Stimulated activated naive CD4-positive, alpha-beta T cell treated with Interleukin-2 at 50 U/mL for 16 hours (primary cell): ENCODE measurements at regions not wholly inside any gene's neighbourhood (a gene's known extent, or its start where the extent isn't known, plus 50 kb on each side); places are given as distances from the start of the nearest gene placed in this dataset.
"Not testable (repeated sequence)": the region's sequence is repeated elsewhere in the genome, so short reads cannot be mapped to it uniquely, and the experiment has no call there.

Experiments
- DNase-seq: peaks from one replicate; lab custom pipeline; 2025; lab: John Stamatoyannopoulos, UW

GRCh38 chr2:143922261-143922830 lies 597.6 kb downstream of the ZEB2 start:
- DNase-seq: not testable (repeated sequence)

- no peak for DNase-seq
These were observed 601.4 kb downstream of the ZEB2 start for GRCh38 chr2:143918465-143918989.

GRCh38 chr2:143916781-143917180 lies 603.1 kb downstream of the ZEB2 start:
- no peak for DNase-seq

GRCh38 chr2:143909577-143910353 lies 610.2 kb downstream of the ZEB2 start:
- no peak for DNase-seq

- DNase-seq: no peak
These were observed 611.1 kb downstream of the ZEB2 start for GRCh38 chr2:143908843-143909242.

GRCh38 chr2:143907801-143908200 lies 612.1 kb downstream of the ZEB2 start:
- no peak for DNase-seq

GRCh38 chr2:143906850-143907249 lies 613.1 kb downstream of the ZEB2 start:
- DNase-seq: no peak

GRCh38 chr2:143905587-143905986 lies 614.3 kb downstream of the ZEB2 start:
- no peak for DNase-seq

GRCh38 chr2:143903172-143903856 lies 616.6 kb downstream of the ZEB2 start:
- no peak for DNase-seq

- DNase-seq: no peak
These were observed 618.6 kb downstream of the ZEB2 start for GRCh38 chr2:143901185-143901842.

- DNase-seq: no peak
These were observed 619.9 kb downstream of the ZEB2 start for GRCh38 chr2:143899987-143900386.

- no peak for DNase-seq
These were observed 626.5 kb downstream of the ZEB2 start for GRCh38 chr2:143893371-143893770.

GRCh38 chr2:143891879-143892308 lies 628.0 kb downstream of the ZEB2 start:
- DNase-seq: no peak

GRCh38 chr2:143890798-143891197 lies 629.1 kb downstream of the ZEB2 start:
- no peak for DNase-seq

GRCh38 chr2:143889216-143889615 lies 630.7 kb downstream of the ZEB2 start:
- no peak for DNase-seq

- no peak for DNase-seq
These were observed 634.5 kb downstream of the ZEB2 start for GRCh38 chr2:143885461-143885860.

GRCh38 chr2:143881246-143881645 lies 638.7 kb downstream of the ZEB2 start:
- no peak for DNase-seq

- DNase-seq: no peak
These were observed 641.9 kb downstream of the ZEB2 start for GRCh38 chr2:143877876-143878530.

GRCh38 chr2:143877056-143877455 lies 642.9 kb downstream of the ZEB2 start:
- no peak for DNase-seq

GRCh38 chr2:143875295-143876233 lies 644.4 kb downstream of the ZEB2 start:
- DNase-seq: no peak

- no peak for DNase-seq
These were observed 646.0 kb downstream of the ZEB2 start for GRCh38 chr2:143873886-143874285.
